Gastroesophageal sphincter (tissue), 3 donors: ENCODE measurements at regions not wholly inside any gene's neighbourhood (a gene's known extent, or its start where the extent isn't known, plus 50 kb on each side); places are given as distances from the start of the nearest gene placed in this dataset.

ENCODE experiments used
- POLR2A ChIP-seq, 2 donors: fragments of 450-650 bp; IDR thresholded peaks; one replicate each; pipeline ENCODE4 v1.6.1; 2017; ENCODE audit warnings: antibody characterized with exemption in 2 of 2, mild to moderate bottlenecking in 2 of 2, moderate library complexity in 1 of 2
- POLR2AphosphoS5 ChIP-seq: sonication (generic); formaldehyde crosslinking; IDR thresholded peaks from one replicate; pipeline ENCODE4 v1.6.1; 2017; ENCODE audit warnings: antibody characterized with exemption
- TF ChIP-seq, protein P1 (sequence below), 4 experiments: fragments of 200-600 bp in 2 of 4; fragments of 450-650 bp in 2 of 4; sonication (generic) in 1 of 4; IDR thresholded peaks; one replicate each; pipeline ENCODE4 v1.5.1; 2017 to 2019; ENCODE audit warnings: antibody characterized with exemption in 4 of 4, mild to moderate bottlenecking in 2 of 4, moderate library complexity in 2 of 4

DNA sequence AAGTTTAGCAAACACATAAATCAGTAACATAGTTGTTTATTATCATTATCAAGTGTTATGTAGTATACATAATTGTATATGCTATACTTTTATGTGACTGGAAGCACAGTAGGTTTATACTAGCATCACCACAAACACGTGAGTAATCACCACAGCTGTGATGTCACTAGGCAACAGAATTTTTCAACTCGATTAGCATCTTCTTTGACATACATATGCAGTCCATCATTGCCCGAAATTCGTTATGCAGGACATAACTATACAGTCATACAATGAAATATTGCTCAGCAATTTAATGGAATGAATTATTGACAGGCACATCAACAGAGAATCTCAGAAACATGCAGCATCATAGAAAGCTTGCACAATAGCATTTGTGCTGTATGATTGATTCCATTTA lies 77.7 kb downstream of the LSM5 start:
- TF ChIP-seq POLR2AphosphoS5 (no peak), POLR2A (IDR thresholded peaks at IDR 0.05) (no peak)
- TF ChIP-seq, protein P1, sequence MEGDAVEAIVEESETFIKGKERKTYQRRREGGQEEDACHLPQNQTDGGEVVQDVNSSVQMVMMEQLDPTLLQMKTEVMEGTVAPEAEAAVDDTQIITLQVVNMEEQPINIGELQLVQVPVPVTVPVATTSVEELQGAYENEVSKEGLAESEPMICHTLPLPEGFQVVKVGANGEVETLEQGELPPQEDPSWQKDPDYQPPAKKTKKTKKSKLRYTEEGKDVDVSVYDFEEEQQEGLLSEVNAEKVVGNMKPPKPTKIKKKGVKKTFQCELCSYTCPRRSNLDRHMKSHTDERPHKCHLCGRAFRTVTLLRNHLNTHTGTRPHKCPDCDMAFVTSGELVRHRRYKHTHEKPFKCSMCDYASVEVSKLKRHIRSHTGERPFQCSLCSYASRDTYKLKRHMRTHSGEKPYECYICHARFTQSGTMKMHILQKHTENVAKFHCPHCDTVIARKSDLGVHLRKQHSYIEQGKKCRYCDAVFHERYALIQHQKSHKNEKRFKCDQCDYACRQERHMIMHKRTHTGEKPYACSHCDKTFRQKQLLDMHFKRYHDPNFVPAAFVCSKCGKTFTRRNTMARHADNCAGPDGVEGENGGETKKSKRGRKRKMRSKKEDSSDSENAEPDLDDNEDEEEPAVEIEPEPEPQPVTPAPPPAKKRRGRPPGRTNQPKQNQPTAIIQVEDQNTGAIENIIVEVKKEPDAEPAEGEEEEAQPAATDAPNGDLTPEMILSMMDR (IDR thresholded peaks at IDR 0.05) = no peak
